GM19239 (cell line): ENCODE measurements at regions not wholly inside any gene's neighbourhood (a gene's known extent, or its start where the extent isn't known, plus 50 kb on each side); places are given as distances from the start of the nearest gene placed in this dataset.

Experiments used
- DNase-seq: peaks from one replicate; pipeline ENCODE4 v3.0.0; 2011; ENCODE audit warnings: low spot score; ENCODE audit not compliant: insufficient read length
- FAIRE-seq: peaks from 2 replicates; lab custom pipeline; 2011; peaks lifted over from hg19 to GRCh38; lab: Jason Lieb, UNC

DNA sequence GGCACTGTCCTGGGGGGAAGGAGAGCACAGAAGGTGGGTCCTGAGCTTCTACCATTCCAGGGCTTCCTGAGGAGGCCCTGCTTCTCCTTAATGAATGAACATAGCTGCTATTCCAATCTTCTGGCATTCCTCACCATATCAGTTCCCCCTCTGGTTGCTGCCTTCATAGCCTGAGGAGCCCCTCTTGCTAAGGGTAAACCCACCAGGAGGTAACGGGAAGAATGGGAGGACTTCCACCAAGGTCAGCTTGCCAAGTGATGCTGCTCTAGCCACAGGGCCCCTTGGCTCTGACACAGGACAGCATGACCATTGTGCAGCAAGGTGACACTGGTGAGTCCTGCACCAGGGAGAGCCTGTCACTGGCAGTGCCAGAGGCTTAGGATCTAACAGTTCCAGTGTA, 1022.5 kb downstream of the TBC1D22A start:
- no peak for DNase-seq
- FAIRE-seq: no peak

DNA sequence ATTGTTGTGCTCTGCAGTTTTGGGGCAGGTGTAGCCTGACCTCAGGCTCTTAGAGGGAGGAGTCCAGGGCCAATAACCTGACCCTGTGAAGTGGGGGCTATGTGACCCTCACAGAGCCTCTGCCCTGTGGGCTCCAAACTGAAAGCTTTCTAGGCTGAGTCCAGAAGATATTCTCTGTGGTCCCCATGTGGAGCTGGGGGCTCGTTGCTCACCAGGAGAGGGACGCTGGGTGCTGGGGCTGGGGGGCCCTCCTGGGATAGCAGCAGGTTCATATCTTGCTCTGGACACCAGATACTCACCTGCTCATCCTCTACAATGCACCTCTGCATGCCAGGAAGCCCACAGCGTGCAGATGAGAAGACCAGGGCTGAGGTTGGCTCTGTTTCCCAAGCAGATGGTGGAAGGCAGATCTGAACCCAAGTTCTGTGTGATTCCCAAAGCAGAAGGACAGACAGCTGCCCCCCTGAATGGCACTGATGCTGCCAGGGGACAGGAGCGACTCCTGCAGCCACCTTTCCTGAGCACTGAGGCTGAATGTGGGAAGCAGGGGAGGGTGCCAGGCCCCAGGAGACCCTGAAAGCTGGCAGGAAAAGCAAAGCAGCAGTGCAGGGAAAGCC, 1022.0 kb downstream of the TBC1D22A start:
- DNase-seq: no peak
- FAIRE-seq: no peak

DNA sequence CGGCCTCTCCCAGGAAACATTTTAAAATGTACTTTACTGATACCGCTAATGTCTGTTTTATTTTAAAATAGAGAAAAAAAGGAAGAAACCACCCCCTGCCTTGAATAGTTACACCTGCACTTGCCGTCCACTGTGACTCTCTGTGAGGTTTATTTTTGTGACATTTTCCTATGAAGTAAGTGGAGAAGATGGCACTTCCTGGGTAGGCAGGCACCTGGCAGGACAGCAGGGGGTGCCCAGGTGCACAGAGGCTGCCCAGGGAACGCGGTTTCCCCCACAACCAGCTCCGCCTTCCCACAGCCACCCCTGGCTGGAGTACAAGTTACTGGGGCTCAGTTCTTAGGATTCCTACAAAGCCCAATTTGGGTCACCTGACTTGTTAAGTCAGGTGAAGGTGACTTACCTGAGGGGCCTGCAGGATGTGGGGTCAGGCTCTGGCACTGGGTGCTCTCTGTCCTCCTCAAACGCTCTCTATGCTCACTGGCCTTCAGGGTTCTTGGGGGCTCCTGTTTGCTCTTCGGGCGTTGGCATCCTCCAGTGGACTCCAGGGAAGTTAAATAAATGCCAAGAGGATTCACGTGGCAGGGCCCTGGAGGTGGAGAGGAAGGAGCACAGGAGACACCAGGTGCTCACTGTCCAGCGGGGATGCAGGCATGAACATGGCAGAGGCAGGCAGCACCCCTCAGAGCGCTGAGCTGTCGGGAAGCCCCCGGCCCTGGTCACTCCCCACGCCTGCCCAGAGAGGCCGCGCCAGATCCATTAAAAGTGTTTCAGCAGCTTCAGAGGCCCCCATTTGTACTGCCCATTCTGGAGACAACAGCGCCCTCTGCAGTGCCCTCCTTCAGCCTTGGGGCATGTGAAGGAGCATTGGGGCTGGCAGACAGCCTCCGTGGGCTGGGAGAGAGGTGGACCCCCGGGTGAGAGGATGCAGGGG, 1021.2 kb downstream of the TBC1D22A start:
- FAIRE-seq (no peak), DNase-seq (no peak)

DNA sequence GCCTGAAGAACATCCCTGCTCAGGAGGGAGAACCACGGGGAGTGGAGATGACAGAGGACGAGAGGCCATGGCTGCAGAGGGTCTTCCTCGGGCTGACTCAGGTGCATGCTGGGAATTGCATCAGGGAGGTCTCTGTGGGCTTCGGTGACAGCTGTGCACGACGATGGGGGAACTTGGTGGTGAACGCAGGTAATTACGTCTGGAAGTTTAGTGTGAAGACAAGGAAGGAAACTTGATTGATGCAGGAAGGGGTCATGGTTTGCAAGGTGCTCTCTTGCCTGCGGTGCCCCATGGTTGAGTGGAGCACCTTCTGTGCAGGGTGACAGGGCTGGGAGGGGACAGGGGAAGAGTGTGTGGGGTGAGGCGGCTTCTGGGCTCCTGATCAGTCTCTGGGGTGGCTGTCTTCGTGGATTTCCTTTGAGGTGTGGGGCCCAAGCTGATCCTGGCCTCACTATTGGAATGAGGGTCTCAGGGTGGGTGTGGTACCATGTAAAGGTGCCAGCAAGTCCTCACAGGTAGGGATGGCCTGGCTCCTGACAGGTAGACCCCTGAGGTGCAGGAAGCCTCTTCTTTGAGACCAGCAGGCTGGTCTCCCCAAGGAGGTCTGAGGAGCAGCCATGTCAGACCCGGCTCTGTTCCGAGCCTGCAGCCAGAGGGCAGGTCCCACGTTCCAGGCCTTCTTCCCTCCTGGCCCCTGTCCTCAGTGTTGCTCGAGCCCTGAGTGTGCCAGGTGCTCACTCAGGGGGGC, 1020.1 kb downstream of the TBC1D22A start:
- no peak for FAIRE-seq

DNA sequence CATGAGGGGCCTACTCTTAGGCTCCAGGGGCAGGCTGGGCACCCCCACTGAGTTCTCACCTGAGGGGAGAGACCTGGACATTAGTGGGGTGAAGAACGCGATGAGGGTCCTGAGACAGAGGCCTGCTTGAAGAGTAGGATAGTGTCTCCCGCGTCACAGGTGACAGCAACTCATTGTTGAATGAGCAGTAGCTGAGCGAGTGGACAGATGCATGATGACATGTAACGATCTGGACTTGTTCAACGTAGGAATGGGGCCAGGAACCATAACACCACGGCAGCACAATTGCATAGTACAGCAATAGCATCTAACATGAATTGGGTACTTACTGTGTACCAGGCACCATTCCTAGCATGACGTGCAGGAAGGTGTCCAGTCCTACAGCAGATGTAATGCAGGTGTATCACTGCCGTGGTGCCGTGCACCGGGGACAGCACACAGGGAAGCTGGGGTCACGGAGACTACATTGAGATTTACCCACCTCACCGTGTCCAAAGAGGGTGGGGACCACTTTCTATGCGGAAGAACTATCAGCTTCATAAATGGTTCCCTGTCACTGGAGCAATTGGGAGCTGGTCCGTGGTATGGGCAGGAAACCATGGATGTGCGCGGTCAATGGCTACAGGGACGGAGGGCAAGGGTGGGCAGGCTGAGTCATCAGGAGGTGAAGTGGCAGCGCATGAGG, 1019.1 kb downstream of the TBC1D22A start:
- FAIRE-seq (no peak), DNase-seq (no peak)

More for the DNA sequence above, 1020.1 kb downstream of the TBC1D22A start:
- DNase-seq: no peak

DNA sequence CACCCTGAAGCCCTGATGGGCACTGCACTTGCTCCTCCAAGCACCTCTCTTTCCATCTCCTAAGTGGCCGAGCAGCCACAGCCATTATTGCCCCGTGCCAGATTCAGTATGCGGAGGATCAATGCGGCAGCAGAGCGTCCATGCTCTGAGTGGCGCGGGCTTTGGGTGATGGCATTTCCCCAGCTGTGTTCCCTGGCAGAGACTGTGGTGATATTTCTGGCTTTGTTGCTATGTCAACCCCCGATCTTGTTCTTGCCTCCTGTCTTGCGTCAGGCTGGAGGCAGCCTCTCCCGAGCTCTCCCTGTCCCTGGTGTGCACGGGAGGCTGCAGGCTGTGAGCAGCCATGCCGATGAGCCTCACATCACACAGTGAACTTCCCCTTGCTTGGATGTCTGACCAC, 1018.6 kb downstream of the TBC1D22A start:
- no peak for FAIRE-seq
- DNase-seq: no peak

DNA sequence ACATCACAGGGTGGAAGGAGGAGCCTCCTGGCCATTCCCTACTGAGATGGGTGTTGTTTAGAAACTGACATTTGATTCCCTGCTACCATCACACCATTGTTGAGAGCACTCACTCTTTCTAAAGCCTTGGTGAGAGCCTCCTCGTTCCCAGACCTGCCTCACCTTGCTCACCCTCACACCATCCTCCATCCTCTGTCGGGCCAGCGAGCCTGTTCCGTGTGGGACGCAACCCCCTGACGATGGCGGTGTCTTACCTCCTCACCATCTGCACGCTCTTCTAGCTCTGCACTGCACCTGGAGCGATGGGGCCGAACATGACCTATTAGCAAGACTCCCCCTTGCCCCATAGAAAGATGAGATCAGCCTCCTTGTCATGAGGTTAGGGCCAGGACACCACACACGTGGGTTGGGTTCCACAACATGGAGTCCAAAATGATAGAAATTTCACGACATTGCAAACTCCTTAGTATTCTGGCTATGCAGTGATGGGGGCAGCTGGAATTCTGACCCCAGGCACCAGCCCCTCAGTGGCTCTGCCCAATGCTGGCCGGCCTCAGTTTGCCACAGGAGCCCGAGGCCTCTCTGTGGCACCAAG, 1017.9 kb downstream of the TBC1D22A start:
- FAIRE-seq: no peak
- DNase-seq: no peak

DNA sequence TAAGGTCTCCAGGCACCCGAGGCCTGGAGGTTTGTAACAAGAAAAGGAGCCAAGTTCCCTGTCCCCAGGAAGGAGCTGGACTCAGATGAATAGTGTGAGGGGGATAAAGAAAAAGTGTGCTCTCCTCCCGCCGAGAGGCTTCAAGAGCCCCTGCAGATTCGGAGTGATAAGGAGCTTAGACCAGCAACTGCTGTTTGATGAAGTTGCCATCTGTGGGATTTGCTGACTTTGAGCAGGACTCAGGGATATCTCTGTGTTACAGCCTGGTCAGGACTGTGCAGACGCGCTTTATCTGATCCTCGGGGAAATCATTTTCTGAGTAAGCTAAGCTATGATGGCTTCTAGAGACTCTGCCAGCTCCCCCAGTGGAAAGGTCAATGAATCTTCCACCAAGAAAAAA, 1017.0 kb downstream of the TBC1D22A start:
- FAIRE-seq (no peak), DNase-seq (no peak)

DNA sequence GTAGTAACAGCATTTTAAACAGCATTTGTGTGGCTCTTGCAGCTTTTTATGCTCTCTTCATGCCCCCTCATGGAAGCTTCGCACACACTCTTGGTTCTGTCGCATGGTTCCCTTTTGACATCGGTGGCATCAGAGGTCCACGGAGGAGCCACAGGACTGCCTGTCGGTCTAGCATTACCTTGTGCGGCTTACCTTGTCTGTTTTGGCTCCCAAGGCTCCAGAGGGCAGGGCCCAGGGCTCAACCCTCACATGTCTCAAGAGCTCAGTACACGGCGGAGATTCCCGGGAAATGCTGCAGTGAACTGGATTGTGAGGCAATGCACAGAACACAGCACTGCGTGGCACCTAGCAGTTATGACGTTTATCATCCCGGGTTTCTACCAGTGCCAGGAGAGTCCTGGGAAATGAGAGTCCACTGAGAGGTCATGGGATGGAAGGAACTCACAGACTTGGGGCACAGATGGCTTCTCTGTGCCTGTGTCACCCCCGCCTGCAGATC, 1015.8 kb downstream of the TBC1D22A start:
- FAIRE-seq (no peak), DNase-seq (no peak)

DNA sequence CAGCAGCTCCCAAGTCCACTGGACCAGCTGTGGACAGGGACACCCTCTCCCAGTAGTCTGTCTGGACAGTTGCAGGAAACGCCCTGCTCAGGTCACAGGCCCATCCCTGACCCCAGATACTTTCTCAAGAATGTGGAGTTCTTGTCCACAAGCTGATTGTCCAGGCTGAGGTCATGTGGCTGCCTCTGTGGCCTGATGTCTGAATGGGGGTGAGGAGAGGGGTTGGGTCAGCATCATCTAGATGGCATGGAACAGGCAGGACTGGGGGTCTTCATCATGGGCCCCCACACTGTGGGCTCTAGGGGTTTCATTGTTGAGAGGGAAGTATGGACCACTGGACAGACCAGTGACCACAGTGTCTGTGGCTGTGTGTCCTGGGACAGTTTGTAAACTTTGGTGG, 1015.0 kb downstream of the TBC1D22A start:
- no peak for FAIRE-seq
- DNase-seq: no peak

DNA sequence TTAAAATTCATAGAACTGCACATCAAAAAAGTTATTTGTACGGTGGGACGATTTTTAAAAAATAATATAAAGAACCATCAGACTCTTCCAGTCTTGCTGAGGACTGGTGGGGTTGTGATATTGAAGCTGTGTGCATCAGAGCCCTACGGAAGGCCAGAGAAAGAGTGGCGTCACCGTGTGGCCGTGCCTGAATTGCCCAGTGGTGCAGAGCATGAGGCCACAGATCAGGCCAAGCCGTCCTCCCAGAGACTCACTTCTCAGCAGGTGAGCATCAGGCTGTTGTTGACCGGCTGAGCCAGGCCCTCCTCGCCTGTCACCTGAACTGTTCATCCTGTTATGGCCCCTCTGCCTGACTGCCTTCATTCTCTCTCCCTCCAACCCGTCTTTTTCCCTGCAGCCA, 1013.9 kb downstream of the TBC1D22A start:
- no peak for FAIRE-seq
- no peak for DNase-seq

DNA sequence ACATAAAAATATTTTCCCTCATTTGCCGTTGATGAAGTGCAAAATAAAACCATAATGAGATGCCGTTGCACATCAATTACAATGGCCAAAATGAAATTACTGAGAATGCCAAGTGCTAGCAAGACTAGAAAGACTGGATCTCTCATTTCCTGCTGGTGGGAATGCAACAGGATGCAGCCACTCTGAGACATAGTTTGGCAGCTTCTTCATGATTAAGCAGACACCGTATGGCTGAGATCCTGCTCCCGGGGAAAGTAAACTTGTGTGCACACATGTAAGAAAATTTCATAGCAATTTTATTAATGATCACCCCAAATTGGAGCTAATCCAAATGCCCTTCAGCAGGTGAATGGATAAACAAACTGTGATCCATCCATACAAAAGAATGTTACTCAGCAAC, 1013.2 kb downstream of the TBC1D22A start:
- FAIRE-seq (no peak), DNase-seq (no peak)

DNA sequence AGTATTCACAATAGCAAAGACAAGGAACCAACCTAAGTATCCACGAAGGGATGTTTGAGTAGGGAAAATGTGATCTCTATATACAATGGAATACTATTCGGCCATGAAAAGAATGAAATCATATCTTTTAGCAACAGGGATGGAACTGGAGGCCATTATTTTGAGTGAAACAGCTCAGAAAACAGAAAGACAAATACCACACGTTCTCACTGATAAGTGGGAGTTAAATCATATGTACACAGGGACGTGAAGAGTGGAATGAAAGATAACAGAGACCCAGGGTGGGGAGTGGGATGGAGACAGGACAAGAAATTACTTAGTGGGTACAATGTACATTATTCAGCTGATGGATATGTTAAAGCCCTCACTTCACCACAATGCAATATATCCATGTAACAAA, 1012.7 kb downstream of the TBC1D22A start:
- FAIRE-seq: no peak
- DNase-seq: no peak

DNA sequence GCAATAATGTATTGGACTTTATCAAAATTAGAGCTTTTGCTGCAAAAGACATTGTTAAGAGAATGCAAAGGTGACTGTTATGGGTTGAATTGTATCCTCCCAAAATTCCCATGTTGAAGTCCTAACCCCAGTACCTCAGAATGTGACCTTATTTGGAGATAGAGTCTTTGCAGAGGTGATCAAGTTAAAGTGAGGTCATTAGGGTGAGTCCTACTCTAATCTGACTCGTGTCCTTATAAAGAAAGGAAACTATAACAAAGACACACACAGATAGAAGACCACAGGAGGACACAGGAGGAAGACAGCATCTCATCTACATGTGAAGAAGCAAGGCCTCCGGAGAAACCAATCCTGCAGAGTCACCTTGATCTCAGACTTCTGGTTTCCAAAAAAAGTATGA, 1011.2 kb downstream of the TBC1D22A start:
- no peak for FAIRE-seq
- DNase-seq: no peak

DNA sequence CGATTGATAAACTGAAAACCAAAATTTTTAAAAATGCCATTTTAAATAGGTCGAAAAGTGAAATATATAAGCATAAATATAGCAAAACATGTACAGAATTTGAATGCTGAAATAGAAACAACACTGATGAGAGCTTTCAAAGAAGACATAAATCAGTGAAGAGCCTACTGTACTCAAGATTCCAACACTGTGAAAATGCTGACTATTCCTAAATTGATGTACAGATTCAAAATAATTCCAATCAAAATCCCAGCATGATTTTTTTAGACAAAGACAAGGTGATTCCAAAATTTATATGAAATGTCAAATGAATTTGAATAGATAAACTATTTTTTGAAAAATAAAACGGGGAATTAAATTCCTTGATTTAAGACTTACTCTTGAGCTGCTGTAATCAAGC, 1010.4 kb downstream of the TBC1D22A start:
- no peak for DNase-seq
- no peak for FAIRE-seq

DNA sequence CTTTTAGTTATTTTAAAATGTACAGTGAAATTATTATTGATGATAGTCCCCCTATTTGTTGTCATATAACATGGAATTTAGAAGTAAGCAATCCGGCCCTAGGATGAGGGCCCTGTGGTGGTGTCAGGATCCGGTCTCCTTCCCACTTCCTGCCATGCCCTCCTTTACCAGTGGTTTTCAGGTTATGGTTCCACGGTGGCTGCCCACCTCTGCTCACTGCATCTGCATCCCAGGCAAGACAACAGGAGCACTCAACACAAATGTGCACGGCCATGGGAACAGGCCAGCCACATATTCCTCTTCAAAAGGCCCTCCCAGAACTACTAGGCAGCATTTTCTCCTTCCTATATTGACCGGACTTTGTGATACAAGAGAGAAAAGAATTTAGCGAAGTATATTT, 1007.2 kb downstream of the TBC1D22A start:
- DNase-seq (no peak), FAIRE-seq (no peak)

DNA sequence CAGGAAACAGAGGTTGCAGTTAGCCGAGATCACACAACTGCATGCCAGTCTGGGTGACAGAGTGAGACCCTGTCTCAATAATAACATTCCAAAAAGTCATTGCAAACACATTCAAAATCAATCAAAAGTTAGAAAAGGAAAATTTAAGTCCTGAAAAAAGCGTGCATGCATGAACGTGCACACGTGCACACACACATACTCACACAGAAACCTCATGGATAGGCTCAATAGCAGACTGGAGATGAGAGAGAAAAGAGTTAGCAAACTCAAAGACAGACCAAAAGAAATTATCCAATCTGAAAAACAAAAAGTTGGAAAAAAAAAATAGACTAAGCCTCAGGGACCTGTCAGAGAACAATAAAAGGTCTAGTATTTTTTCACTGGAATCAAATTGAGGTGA, 1005.6 kb downstream of the TBC1D22A start:
- DNase-seq (no peak), FAIRE-seq (no peak)

DNA sequence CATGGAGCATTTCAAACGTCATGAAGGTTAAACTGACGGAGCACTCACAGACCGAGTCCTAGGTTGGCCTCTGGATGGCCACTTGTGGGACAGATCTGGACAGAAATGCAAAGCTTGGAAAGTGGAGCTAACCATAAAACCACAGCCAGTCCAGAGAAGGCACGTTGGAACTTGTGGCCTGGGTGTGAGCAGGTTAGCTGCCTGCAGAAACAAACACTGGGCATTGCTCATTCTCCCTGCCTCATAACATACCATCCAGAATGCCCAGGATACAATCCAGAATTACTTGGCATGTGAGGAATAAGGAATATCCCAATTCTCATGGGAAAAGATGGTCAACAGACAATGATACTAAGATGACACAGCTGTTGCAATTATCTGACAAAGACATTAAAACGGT, 1005.0 kb downstream of the TBC1D22A start:
- FAIRE-seq: no peak
- no peak for DNase-seq

DNA sequence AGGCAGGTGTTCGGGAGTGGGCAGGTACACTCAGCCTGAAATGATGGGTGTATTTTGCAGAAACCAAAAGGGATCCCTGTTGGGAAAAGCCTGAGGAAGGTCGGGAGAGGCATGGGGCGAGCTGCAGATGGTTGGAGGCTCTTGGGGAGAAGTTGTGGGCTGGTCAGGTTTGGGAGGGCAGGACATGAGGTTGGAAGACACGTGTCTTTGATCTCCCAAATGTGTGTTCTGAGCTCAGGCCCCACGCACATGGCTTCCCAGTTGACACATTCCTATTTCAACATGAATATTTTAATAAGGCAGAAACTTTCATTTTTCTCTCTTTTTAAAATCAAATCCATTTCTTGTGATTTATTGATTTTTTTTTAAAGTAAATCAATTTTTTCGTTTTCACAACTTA, 1003.3 kb downstream of the TBC1D22A start:
- DNase-seq (no peak), FAIRE-seq (no peak)

DNA sequence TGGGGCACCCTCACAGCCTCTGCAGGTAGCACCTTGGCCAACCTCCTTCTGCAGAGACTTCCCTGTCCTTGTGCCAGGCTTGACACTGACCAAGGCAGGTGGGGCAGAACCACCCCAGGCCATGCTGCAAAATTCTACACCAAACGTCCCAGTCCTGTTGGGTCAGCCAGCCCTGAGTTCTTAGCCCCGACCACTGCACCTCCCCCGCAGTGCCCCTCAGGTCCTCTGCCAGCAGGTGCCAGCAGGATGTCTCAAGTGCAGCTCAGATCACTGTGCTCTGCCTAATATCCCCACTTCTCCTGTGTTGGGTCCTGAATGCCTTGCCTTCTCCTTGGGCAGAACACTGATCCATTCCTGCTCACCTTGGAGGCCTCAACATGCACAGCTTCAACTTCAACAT, 999.7 kb downstream of the TBC1D22A start:
- FAIRE-seq: no peak
- DNase-seq: no peak
